Endothelial cell of umbilical vein (primary cell): ENCODE measurements at regions not wholly inside any gene's neighbourhood (a gene's known extent, or its start where the extent isn't known, plus 50 kb on each side); places are given as distances from the start of the nearest gene placed in this dataset.

Experiments used
- BruUV-seq: library from RNA; stranded (reverse); fragments of 400-500 nt; replicated peaks from 2 replicates; lab custom pipeline; 2021; lab: Mats Ljungman, UMichigan
- CTCF ChIA-PET: fragments of 300-600, 350-600 bp; sonication (Branson Sonifier 250); formaldehyde crosslinking; loops from one replicate; lab custom pipeline; 2021; ENCODE audit warnings: antibody characterized with exemption, inconsistent platforms; lab: Charles Lee
- POLR2A ChIA-PET: fragments of 300-600, 350-600 bp; sonication (Branson Sonifier 250); formaldehyde crosslinking; loops from one replicate; lab custom pipeline; 2021; ENCODE audit warnings: antibody characterized with exemption, inconsistent platforms; lab: Charles Lee
- DNase-seq: peaks from one replicate; pipeline ENCODE4 v3.0.0-alpha.2; 2011; ENCODE audit warnings: low read depth, low spot score
- FAIRE-seq: peaks from 2 replicates; lab custom pipeline; 2011; peaks lifted over from hg19 to GRCh38; lab: Jason Lieb, UNC
- H2AFZ ChIP-seq: 2 replicates; pipeline ENCODE4 v1.6.0; 2012; ENCODE audit warnings: low read depth, low read length, control low read depth, inconsistent platforms
- H3K27ac ChIP-seq: 2 replicates; pipeline ENCODE4 v1.5.1; 2011; ENCODE audit warnings: low read depth, mild to moderate bottlenecking, control low read depth, low read length, moderate library complexity; ENCODE audit not compliant: insufficient read depth
- H3K27me3 ChIP-seq, 2 experiments: 2 replicates each; pipeline versions ENCODE4 v1.6.0 to v1.6.1; 2011; ENCODE audit warnings: low read length in 2 of 2, mixed read lengths in 1 of 2; ENCODE audit not compliant: control insufficient read depth in 2 of 2, insufficient read depth in 2 of 2
- H3K36me3 ChIP-seq, 2 experiments: 2 replicates in 1 of 2; 3 replicates in 1 of 2; pipeline ENCODE4 v1.5.1; 2011; ENCODE audit warnings: low read length in 2 of 2, mild to moderate bottlenecking in 1 of 2, moderate library complexity in 1 of 2; ENCODE audit not compliant: control insufficient read depth in 2 of 2, insufficient read depth in 2 of 2; ENCODE audit errors: extremely low read depth in 1 of 2
- H3K4me1 ChIP-seq: 3 replicates; pipeline ENCODE4 v1.5.1; 2011; ENCODE audit warnings: mild to moderate bottlenecking, low read length; ENCODE audit not compliant: control insufficient read depth, insufficient read depth; ENCODE audit errors: extremely low read depth
- H3K4me2 ChIP-seq: 2 replicates; pipeline ENCODE4 v1.6.1; 2011; ENCODE audit warnings: low read length, control low read depth, mixed read lengths; ENCODE audit not compliant: insufficient read depth
- H3K4me3 ChIP-seq, 3 experiments: fragments of 200-600 bp in 1 of 3; sonication (generic), shearing (Covaris generic) in 1 of 3; replicated peaks in 1 of 3; 2 replicates each; pipeline ENCODE4 v1.5.1; 2011 to 2016; ENCODE audit warnings: control low read depth in 3 of 3, low read length in 3 of 3, mild to moderate bottlenecking in 2 of 3, inconsistent platforms in 1 of 3, low read depth in 1 of 3, moderate library complexity in 1 of 3; ENCODE audit not compliant: insufficient read depth in 1 of 3
- H3K79me2 ChIP-seq: 2 replicates; pipeline ENCODE4 v1.6.0; 2012; ENCODE audit warnings: low read length, inconsistent platforms; ENCODE audit not compliant: control insufficient read depth, insufficient read depth
- H3K9ac ChIP-seq: replicated peaks from 2 replicates; pipeline ENCODE3; 2011; ENCODE audit warnings: low read length, control low read depth; ENCODE audit not compliant: insufficient read depth; ENCODE audit errors: extremely low read depth
- H3K9me1 ChIP-seq: replicated peaks from 3 replicates; pipeline ENCODE4 v1.6.0; 2011; ENCODE audit warnings: mild to moderate bottlenecking, low read length; ENCODE audit not compliant: control insufficient read depth, insufficient read depth; ENCODE audit errors: extremely low read depth
- H3K9me3 ChIP-seq: replicated peaks from 2 replicates; pipeline ENCODE4 v1.5.1; 2012; ENCODE audit warnings: low read length, inconsistent platforms; ENCODE audit not compliant: control insufficient read depth, insufficient read depth
- H4K20me1 ChIP-seq: replicated peaks from 2 replicates; pipeline ENCODE3; 2011; ENCODE audit warnings: mild to moderate bottlenecking, low read length; ENCODE audit not compliant: control insufficient read depth, insufficient read depth; ENCODE audit errors: extremely low read depth
- EZH2 ChIP-seq: IDR thresholded peaks from 2 replicates; pipeline ENCODE4 v1.6.1; 2012; ENCODE audit warnings: borderline replicate concordance, low read depth, mild to moderate bottlenecking, moderate library complexity, low read length, inconsistent platforms; ENCODE audit not compliant: severe bottlenecking
- FOS ChIP-seq: IDR thresholded peaks from 2 replicates; pipeline ENCODE4 v1.6.1; 2011; ENCODE audit warnings: mild to moderate bottlenecking, low read length, moderate library complexity, borderline replicate concordance; ENCODE audit not compliant: insufficient read depth
- GATA2 ChIP-seq: IDR thresholded peaks from 2 replicates; pipeline ENCODE4 v1.7.0; 2011; ENCODE audit warnings: low read depth, mild to moderate bottlenecking, moderate library complexity, mixed read lengths, low read length; ENCODE audit not compliant: insufficient read length, insufficient read depth
- JUN ChIP-seq: IDR thresholded peaks from 2 replicates; pipeline ENCODE4 v1.6.1; 2011; ENCODE audit warnings: borderline replicate concordance, low read depth; ENCODE audit not compliant: insufficient read length, insufficient read depth
- MYC ChIP-seq: IDR thresholded peaks from one replicate; pipeline ENCODE4 v1.6.1; 2011; ENCODE audit warnings: mild to moderate bottlenecking, low read depth, low read length
- POLR2A ChIP-seq: IDR thresholded peaks from 2 replicates; pipeline ENCODE4 v1.6.1; 2012; ENCODE audit warnings: low read depth, mild to moderate bottlenecking, control low read depth, low read length
- POLR2AphosphoS5 ChIP-seq: IDR thresholded peaks from 2 replicates; pipeline ENCODE4 v1.6.1; 2012; ENCODE audit warnings: low read depth, mild to moderate bottlenecking, control low read depth, low read length, moderate library complexity; ENCODE audit not compliant: insufficient read depth
- dilution Hi-C: fragments of 300-500 bp; cut with MboI; formaldehyde crosslinking; loops from one replicate; pipeline ENCODE4 v1.15.0; 2019; ENCODE audit warnings: low sequenced_read_pairs; ENCODE audit not compliant: extremely low pct_ligation_motif_present
- intact Hi-C: fragments of 100-400 bp; cut with micrococcal nuclease; formaldehyde crosslinking; loops from one replicate; pipeline ENCODE4 v1.10.0; 2022
- TF ChIP-seq, protein P1 (sequence below), 2 donors: IDR thresholded peaks; 1 replicate in 1 of 2; 2 replicates in 1 of 2; pipeline ENCODE4 v1.5.1; 2011; ENCODE audit warnings: low read length in 2 of 2, mild to moderate bottlenecking in 2 of 2, moderate library complexity in 2 of 2, control low read depth in 1 of 2, inconsistent platforms in 1 of 2, low read depth in 1 of 2; ENCODE audit not compliant: insufficient read depth in 1 of 2; ENCODE audit errors: extremely low read depth in 1 of 2
- TF ChIP-seq, protein P2 (sequence below): IDR thresholded peaks from 2 replicates; pipeline ENCODE4 v1.6.1; 2011; ENCODE audit not compliant: insufficient read depth, insufficient read length

DNA sequence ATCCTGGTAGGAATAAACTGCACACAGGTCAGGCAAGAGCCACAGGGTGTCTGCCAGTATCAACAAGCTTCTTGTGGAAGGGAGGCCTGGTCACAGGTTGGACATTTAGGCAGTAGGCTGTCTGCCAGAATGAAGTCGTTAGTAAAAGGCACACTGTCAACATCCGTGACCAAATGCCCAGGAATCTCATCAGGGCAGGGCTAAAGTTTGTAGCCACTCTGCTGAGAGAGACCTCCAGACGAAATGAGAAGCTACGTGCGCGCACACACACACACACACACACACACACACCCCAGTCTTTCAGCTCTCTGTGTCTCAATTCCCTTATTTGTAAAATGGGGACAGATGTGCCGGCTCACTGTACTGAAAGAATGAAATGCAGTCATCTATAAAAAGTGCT is 408.7 kb upstream of the ZFP42 start:
- H3K9me3 ChIP-seq: no peaks in the 10 kb centered on the region
- ChIA-PET CTCF (no interaction called here), POLR2A (no interaction called here)
- intact Hi-C loops: no loop called here
- H3K9me1 ChIP-seq: no peaks in the 10 kb centered on the region
- no peak overlapping the region for H3K4me2 ChIP-seq
- no peaks in the 10 kb centered on the region for H3K36me3 ChIP-seq
- H3K27me3 ChIP-seq: no peaks in the 10 kb centered on the region
- H3K27ac ChIP-seq: no peak overlapping the region
- no peaks in the 10 kb centered on the region for H3K79me2 ChIP-seq
- no peak overlapping the region for H3K4me3 ChIP-seq
- H3K9ac ChIP-seq: no peak overlapping the region
- H4K20me1 ChIP-seq: no peaks in the 10 kb centered on the region
- no TSS peak for BruUV-seq
- TF ChIP-seq POLR2AphosphoS5 (no peak), JUN (no peak), GATA2 (no peak), MYC (no peak), FOS (no peak), POLR2A (no peak), EZH2 (no peak)
- TF ChIP-seq, protein P1, sequence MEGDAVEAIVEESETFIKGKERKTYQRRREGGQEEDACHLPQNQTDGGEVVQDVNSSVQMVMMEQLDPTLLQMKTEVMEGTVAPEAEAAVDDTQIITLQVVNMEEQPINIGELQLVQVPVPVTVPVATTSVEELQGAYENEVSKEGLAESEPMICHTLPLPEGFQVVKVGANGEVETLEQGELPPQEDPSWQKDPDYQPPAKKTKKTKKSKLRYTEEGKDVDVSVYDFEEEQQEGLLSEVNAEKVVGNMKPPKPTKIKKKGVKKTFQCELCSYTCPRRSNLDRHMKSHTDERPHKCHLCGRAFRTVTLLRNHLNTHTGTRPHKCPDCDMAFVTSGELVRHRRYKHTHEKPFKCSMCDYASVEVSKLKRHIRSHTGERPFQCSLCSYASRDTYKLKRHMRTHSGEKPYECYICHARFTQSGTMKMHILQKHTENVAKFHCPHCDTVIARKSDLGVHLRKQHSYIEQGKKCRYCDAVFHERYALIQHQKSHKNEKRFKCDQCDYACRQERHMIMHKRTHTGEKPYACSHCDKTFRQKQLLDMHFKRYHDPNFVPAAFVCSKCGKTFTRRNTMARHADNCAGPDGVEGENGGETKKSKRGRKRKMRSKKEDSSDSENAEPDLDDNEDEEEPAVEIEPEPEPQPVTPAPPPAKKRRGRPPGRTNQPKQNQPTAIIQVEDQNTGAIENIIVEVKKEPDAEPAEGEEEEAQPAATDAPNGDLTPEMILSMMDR (IDR thresholded peaks at IDR 0.05; ENCODE audit: extremely low read depth in 1 of 2, insufficient read depth in 1 of 2, low read depth in 1 of 2, low read length in 2 of 2): no peak
- TF ChIP-seq, protein P2, sequence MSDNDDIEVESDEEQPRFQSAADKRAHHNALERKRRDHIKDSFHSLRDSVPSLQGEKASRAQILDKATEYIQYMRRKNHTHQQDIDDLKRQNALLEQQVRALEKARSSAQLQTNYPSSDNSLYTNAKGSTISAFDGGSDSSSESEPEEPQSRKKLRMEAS: no peak
- FAIRE-seq: no peak
- no peak for DNase-seq
- H3K4me1 ChIP-seq: no peaks in the 10 kb centered on the region
- H2AFZ ChIP-seq: no peak overlapping the region
- dilution Hi-C loops: no loop called here
